ENCODE measurements at regions not wholly inside any gene's neighbourhood (a gene's known extent, or its start where the extent isn't known, plus 50 kb on each side); places are given as distances from the start of the nearest gene placed in this dataset.

GRCh38 chr6:148157841-148158240 is 184.8 kb upstream of the SASH1 start:
- Histone ChIP-seq H3K4me1 (ENCODE audit: control insufficient read depth, low read depth, low read length) (no peaks in the 10 kb centered on the region), H2BK120ac (ENCODE audit: low read depth, low read length) (no peak overlapping the region), H2AK5ac (ENCODE audit: low read length) (no peak overlapping the region), H3K27ac (ENCODE audit: low read depth, low read length) (no peak overlapping the region), H3K18ac (ENCODE audit: low read length) (no peak overlapping the region), H2BK5ac (ENCODE audit: low read length) (no peak overlapping the region), H3K4ac (ENCODE audit: low read depth, low read length) (no peak overlapping the region), H3K4me2 (ENCODE audit: low read length) (no peak overlapping the region), H3K79me2 (ENCODE audit: control insufficient read depth, insufficient read depth, low read length) (no peaks in the 10 kb centered on the region), H3K27me3 (ENCODE audit: insufficient read depth, low read length, poor library complexity) (no peaks in the 10 kb centered on the region), H3K36me3 (ENCODE audit: control insufficient read depth, insufficient read depth, low read length) (no peaks in the 10 kb centered on the region), H2BK15ac (replicated peaks; ENCODE audit: low read depth) (no peak overlapping the region), H3K9ac (ENCODE audit: low read length) (no peak overlapping the region), H4K8ac (ENCODE audit: low read depth, low read length) (no peak overlapping the region), H3K56ac (ENCODE audit: low read length) (no peak overlapping the region), H3K23ac (ENCODE audit: low read length) (no peak overlapping the region), H3K79me1 (ENCODE audit: low read length) (no peaks in the 10 kb centered on the region), H4K5ac (ENCODE audit: low read length) (no peak overlapping the region), H3K4me3 (ENCODE audit: low read length) (no peak overlapping the region)
- no CpG with 5 or more reads among the region's 4 CpGs for WGBS (ENCODE audit: extremely low coverage, insufficient coverage, low lambda C conversion rate)
- DNase-seq, result no peak

DNA sequence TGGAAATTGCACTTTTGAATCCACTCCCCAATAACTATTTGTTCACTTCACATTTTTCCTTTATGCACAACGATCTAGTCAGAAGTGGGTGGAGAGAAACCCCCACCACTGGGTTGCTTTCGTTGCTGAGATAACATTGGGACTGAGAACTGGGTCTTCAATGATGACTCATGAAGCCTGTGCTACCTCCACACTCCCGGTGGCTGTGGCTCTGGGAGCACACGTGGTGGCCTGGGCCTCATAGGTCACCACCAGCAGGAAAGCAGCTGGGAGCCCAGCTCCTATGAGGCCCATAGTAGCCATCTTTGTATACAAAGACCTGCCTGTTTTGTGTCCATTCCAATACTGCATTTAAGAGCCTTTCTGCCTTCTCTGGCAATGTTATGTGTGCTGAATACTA is 178.0 kb upstream of the SASH1 start:
- Histone ChIP-seq H2BK5ac (ENCODE audit: low read length) (no peak overlapping the region), H3K79me1 (ENCODE audit: low read length) (no peaks in the 10 kb centered on the region), H2AK5ac (ENCODE audit: low read length) (peak overlapping the region; percentile 30), H3K36me3 (ENCODE audit: control insufficient read depth, insufficient read depth, low read length) (no peaks in the 10 kb centered on the region), H3K4me1 (ENCODE audit: control insufficient read depth, low read depth, low read length) (peaks cover 4% of the 10 kb centered on the region), H3K9ac (ENCODE audit: low read length) (no peak overlapping the region), H3K4ac (ENCODE audit: low read depth, low read length) (no peak overlapping the region), H3K56ac (ENCODE audit: low read length) (no peak overlapping the region), H3K79me2 (ENCODE audit: control insufficient read depth, insufficient read depth, low read length) (no peaks in the 10 kb centered on the region), H3K4me3 (ENCODE audit: low read length) (no peak overlapping the region), H3K27ac (ENCODE audit: low read depth, low read length) (no peak overlapping the region), H4K8ac (ENCODE audit: low read depth, low read length) (no peak overlapping the region), H3K23ac (ENCODE audit: low read length) (peak overlapping the region; percentile 48), H4K5ac (ENCODE audit: low read length) (no peak overlapping the region), H3K4me2 (ENCODE audit: low read length) (no peak overlapping the region), H3K18ac (ENCODE audit: low read length) (no peak overlapping the region), H3K27me3 (ENCODE audit: insufficient read depth, low read length, poor library complexity) (no peaks in the 10 kb centered on the region), H2BK120ac (ENCODE audit: low read depth, low read length) (no peak overlapping the region), H2BK15ac (replicated peaks; ENCODE audit: low read depth) (no peak overlapping the region)
- WGBS (ENCODE audit: extremely low coverage, insufficient coverage, low lambda C conversion rate), result no CpG with 5 or more reads among the region's 4 CpGs
- no peak for DNase-seq

DNA sequence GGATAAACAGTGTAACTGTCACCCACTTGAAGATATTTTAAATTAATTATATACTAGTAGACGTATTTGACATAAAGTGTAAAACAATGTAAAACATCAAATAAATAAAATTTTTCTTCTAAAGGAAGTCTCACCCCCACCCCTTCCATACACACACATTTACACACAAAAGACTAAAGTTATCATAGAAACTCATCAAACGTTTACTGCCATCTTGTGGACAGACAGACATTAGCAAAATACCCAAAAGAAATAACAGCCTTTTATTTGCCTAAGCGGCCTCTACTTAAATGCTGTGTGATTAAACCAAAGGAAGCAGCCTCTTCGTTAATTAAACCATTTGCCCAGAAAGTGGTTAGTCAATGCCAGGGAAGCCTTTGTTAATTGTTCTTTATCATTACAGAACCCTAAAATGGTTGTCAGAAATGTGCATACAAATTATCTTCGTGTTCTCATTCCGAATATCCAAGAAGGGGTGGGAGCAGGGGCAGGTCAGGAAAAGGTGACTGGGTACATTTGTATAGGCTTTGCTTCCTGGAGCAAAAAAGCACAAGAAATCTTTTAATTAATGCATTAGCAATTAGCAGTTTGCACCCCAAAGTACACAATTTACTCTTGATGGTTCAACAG is 176.2 kb upstream of the SASH1 start:
- Histone ChIP-seq H3K79me2 (ENCODE audit: control insufficient read depth, insufficient read depth, low read length) (no peaks in the 10 kb centered on the region), H3K27me3 (ENCODE audit: insufficient read depth, low read length, poor library complexity) (no peaks in the 10 kb centered on the region), H3K4ac (ENCODE audit: low read depth, low read length) (no peak overlapping the region), H2BK15ac (replicated peaks; ENCODE audit: low read depth) (no peak overlapping the region), H3K56ac (ENCODE audit: low read length) (peak overlapping the region; percentile 36), H2BK120ac (ENCODE audit: low read depth, low read length) (no peak overlapping the region), H2BK5ac (ENCODE audit: low read length) (no peak overlapping the region), H3K23ac (ENCODE audit: low read length) (no peak overlapping the region), H4K5ac (ENCODE audit: low read length) (no peak overlapping the region), H3K9ac (ENCODE audit: low read length) (no peak overlapping the region), H2AK5ac (ENCODE audit: low read length) (no peak overlapping the region), H3K18ac (ENCODE audit: low read length) (no peak overlapping the region), H4K8ac (ENCODE audit: low read depth, low read length) (no peak overlapping the region), H3K36me3 (ENCODE audit: control insufficient read depth, insufficient read depth, low read length) (no peaks in the 10 kb centered on the region), H3K4me3 (ENCODE audit: low read length) (no peak overlapping the region), H3K4me1 (ENCODE audit: control insufficient read depth, low read depth, low read length) (peaks cover 4% of the 10 kb centered on the region), H3K4me2 (ENCODE audit: low read length) (no peak overlapping the region), H3K79me1 (ENCODE audit: low read length) (no peaks in the 10 kb centered on the region), H3K27ac (ENCODE audit: low read depth, low read length) (no peak overlapping the region)
- peak; percentile 76 for DNase-seq
- WGBS (ENCODE audit: extremely low coverage, insufficient coverage, low lambda C conversion rate), result no CpG with 5 or more reads among the region's 6 CpGs

DNA sequence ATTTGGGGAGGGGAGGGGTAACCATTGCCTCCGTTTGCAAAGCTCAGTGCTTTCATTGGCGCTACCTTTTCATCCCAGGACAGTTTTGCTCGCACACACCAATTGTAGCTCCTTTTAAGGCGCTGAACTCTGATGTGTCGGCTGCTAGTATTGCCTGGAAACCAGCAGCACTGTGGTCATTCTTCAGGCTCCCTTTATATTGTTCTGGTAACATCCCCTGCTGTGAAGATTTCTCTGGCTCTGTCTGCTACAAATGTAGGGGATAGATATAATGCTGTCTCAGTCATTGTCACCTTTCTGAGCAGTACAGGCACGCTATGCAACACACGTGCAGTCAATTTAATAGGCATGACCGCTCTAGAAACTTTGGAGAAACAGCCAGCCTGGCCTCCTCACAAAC is 172.9 kb upstream of the SASH1 start:
- H3K36me3 ChIP-seq (ENCODE audit: control insufficient read depth, insufficient read depth, low read length), result no peaks in the 10 kb centered on the region
- H3K23ac ChIP-seq (ENCODE audit: low read length), result no peak overlapping the region
- WGBS (ENCODE audit: extremely low coverage, insufficient coverage, low lambda C conversion rate), result no CpG with 5 or more reads among the region's 8 CpGs
- H3K79me2 ChIP-seq (ENCODE audit: control insufficient read depth, insufficient read depth, low read length), result no peaks in the 10 kb centered on the region
- no peak overlapping the region for H3K18ac ChIP-seq (ENCODE audit: low read length)
- H3K56ac ChIP-seq (ENCODE audit: low read length), result peak overlapping the region; percentile 35
- no peaks in the 10 kb centered on the region for H3K27me3 ChIP-seq (ENCODE audit: insufficient read depth, low read length, poor library complexity)
- no peak overlapping the region for H2BK5ac ChIP-seq (ENCODE audit: low read length)
- no peak overlapping the region for H3K9ac ChIP-seq (ENCODE audit: low read length)
- no peak overlapping the region for H3K4ac ChIP-seq (ENCODE audit: low read depth, low read length)
- H4K8ac ChIP-seq (ENCODE audit: low read depth, low read length), result no peak overlapping the region
- DNase-seq, result peak; percentile 71
- no peak overlapping the region for H2AK5ac ChIP-seq (ENCODE audit: low read length)
- no peak overlapping the region for H3K4me3 ChIP-seq (ENCODE audit: low read length)
- no peak overlapping the region for H3K27ac ChIP-seq (ENCODE audit: low read depth, low read length)
- H3K79me1 ChIP-seq (ENCODE audit: low read length), result no peaks in the 10 kb centered on the region
- no peak overlapping the region for H3K4me2 ChIP-seq (ENCODE audit: low read length)
- no peak overlapping the region for H2BK120ac ChIP-seq (ENCODE audit: low read depth, low read length)
- H3K4me1 ChIP-seq (ENCODE audit: control insufficient read depth, low read depth, low read length), result peaks cover 5% of the 10 kb centered on the region
- no peak overlapping the region for H4K5ac ChIP-seq (ENCODE audit: low read length)
- no peak overlapping the region for H2BK15ac ChIP-seq (replicated peaks; ENCODE audit: low read depth)

DNA sequence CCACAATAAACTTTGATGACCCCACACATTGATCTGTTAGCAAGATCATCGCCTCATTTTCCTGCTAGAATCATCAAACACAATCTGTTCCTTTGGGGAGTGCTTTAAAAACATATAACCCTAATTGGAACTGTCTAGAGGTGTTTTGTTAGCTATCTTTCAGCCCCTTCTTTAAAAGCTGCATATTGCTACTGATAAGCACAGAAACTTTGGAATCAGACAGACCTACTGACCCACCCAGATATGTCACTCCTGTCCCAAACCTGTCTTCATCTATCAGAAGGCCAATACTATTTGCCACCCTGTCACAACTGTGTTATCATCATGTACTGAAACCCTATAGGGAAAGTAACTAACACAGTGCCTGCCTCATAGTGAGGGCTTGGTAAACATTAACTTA is 172.4 kb upstream of the SASH1 start:
- Histone ChIP-seq H3K36me3 (ENCODE audit: control insufficient read depth, insufficient read depth, low read length) (no peaks in the 10 kb centered on the region), H4K8ac (ENCODE audit: low read depth, low read length) (no peak overlapping the region), H3K4me2 (ENCODE audit: low read length) (no peak overlapping the region), H3K56ac (ENCODE audit: low read length) (no peak overlapping the region), H3K9ac (ENCODE audit: low read length) (no peak overlapping the region), H3K4me1 (ENCODE audit: control insufficient read depth, low read depth, low read length) (peaks cover 5% of the 10 kb centered on the region), H3K79me1 (ENCODE audit: low read length) (no peaks in the 10 kb centered on the region), H4K5ac (ENCODE audit: low read length) (no peak overlapping the region), H3K27ac (ENCODE audit: low read depth, low read length) (no peak overlapping the region), H2BK120ac (ENCODE audit: low read depth, low read length) (no peak overlapping the region), H2BK5ac (ENCODE audit: low read length) (no peak overlapping the region), H3K18ac (ENCODE audit: low read length) (no peak overlapping the region), H2AK5ac (ENCODE audit: low read length) (no peak overlapping the region), H3K4me3 (ENCODE audit: low read length) (no peak overlapping the region), H3K23ac (ENCODE audit: low read length) (no peak overlapping the region), H3K79me2 (ENCODE audit: control insufficient read depth, insufficient read depth, low read length) (no peaks in the 10 kb centered on the region), H3K4ac (ENCODE audit: low read depth, low read length) (no peak overlapping the region), H2BK15ac (replicated peaks; ENCODE audit: low read depth) (no peak overlapping the region), H3K27me3 (ENCODE audit: insufficient read depth, low read length, poor library complexity) (no peaks in the 10 kb centered on the region)
- no CpG with 5 or more reads among the region's 1 CpG for WGBS (ENCODE audit: extremely low coverage, insufficient coverage, low lambda C conversion rate)
- DNase-seq, result no peak

- Histone ChIP-seq H3K23ac (ENCODE audit: low read length) (no peak overlapping the region), H3K27ac (ENCODE audit: low read depth, low read length) (no peak overlapping the region), H4K8ac (ENCODE audit: low read depth, low read length) (no peak overlapping the region), H3K79me1 (ENCODE audit: low read length) (no peaks in the 10 kb centered on the region), H3K4me3 (ENCODE audit: low read length) (no peak overlapping the region), H3K4me1 (ENCODE audit: control insufficient read depth, low read depth, low read length) (peaks cover 5% of the 10 kb centered on the region), H2BK15ac (replicated peaks; ENCODE audit: low read depth) (no peak overlapping the region), H3K4me2 (ENCODE audit: low read length) (no peak overlapping the region), H3K4ac (ENCODE audit: low read depth, low read length) (no peak overlapping the region), H2AK5ac (ENCODE audit: low read length) (no peak overlapping the region), H3K18ac (ENCODE audit: low read length) (no peak overlapping the region), H3K79me2 (ENCODE audit: control insufficient read depth, insufficient read depth, low read length) (no peaks in the 10 kb centered on the region), H3K56ac (ENCODE audit: low read length) (no peak overlapping the region), H3K27me3 (ENCODE audit: insufficient read depth, low read length, poor library complexity) (no peaks in the 10 kb centered on the region), H3K9ac (ENCODE audit: low read length) (no peak overlapping the region), H4K5ac (ENCODE audit: low read length) (no peak overlapping the region), H2BK5ac (ENCODE audit: low read length) (no peak overlapping the region), H3K36me3 (ENCODE audit: control insufficient read depth, insufficient read depth, low read length) (no peaks in the 10 kb centered on the region), H2BK120ac (ENCODE audit: low read depth, low read length) (no peak overlapping the region)
- DNase-seq, result no peak
- no CpG with 5 or more reads among the region's 1 CpG for WGBS (ENCODE audit: extremely low coverage, insufficient coverage, low lambda C conversion rate)
These were observed 169.1 kb upstream of the SASH1 start for GRCh38 chr6:148173548-148173947.
